Superior temporal gyrus (tissue), 1 donor: ENCODE measurements at regions not wholly inside any gene's neighbourhood (a gene's known extent, or its start where the extent isn't known, plus 50 kb on each side); places are given as distances from the start of the nearest gene placed in this dataset.
"Not testable (repeated sequence)": the region's sequence is repeated elsewhere in the genome, so short reads cannot be mapped to it uniquely, and the experiment has no call there.

Experiments
- DNase-seq: peaks from one replicate; pipeline ENCODE4 v3.0.0-alpha.2; 2016; ENCODE audit errors: extremely low spot score

- DNase-seq = no peak
Measured at GRCh38 chr3:153028381-153028780, 133.6 kb upstream of the RAP2B start.

GRCh38 chr3:153029350-153029749 lies 132.7 kb upstream of the RAP2B start:
- DNase-seq = peak; percentile 59

DNA sequence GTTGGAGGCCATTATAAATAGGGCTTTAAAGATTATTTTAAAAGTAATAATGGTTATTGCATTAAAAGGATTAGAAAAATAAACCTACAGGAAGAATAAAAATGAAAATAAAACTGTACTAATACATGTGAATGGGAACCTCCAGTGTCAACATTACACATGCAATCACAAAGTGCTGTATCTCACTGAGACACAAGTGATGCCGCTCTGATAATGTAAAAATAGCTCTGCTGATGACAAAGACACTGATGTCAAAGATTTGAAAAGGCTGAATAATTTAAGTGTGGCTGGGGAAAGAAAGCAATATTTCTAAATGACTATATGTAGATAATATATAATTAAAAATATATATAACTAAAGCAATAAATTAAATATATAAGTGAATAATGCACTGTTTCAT lies 129.1 kb upstream of the RAP2B start:
- DNase-seq = no peak

DNA sequence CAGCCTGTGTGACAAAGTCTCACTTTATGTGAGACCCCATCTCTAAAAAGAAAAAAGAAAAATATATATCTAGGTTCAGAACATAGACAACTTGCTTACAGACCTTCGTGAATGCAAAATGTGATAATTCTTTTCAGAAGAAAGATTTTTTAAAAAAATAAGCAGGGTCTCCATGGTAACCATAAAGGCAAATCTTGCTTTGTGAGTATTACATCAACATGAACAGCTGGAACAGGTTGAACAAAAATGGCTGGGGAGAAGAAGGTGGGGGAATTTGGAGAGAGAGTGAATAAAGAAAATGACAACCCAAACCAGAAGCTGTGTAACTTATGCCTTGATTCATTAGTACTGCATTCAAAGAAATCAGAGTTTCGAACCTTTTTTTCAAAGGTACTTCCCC lies 125.2 kb upstream of the RAP2B start:
- DNase-seq = no peak

GRCh38 chr3:153038367-153038766 lies 123.7 kb upstream of the RAP2B start:
- no peak for DNase-seq

DNA sequence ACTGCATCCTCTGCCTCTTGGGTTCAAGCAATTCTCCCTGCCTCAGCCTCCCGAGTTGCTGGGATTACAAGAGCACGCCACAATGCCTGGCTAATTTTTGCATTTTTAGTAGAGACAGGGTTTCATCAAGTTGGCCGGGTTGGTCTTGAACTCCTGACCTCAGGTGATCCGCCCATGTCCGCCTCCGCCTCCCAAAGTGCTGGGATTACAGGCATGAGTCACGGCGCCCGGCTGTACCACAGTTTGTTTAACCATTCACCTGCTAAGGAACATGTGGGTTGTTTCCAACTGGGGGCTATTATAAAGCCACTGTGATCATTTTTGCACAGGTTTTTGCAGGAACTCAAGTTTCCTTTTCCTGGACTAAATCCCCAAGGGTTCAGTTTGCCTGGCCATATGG lies 123.2 kb upstream of the RAP2B start:
- no peak for DNase-seq

GRCh38 chr3:153041181-153041580 lies 120.8 kb upstream of the RAP2B start:
- DNase-seq = no peak

DNA sequence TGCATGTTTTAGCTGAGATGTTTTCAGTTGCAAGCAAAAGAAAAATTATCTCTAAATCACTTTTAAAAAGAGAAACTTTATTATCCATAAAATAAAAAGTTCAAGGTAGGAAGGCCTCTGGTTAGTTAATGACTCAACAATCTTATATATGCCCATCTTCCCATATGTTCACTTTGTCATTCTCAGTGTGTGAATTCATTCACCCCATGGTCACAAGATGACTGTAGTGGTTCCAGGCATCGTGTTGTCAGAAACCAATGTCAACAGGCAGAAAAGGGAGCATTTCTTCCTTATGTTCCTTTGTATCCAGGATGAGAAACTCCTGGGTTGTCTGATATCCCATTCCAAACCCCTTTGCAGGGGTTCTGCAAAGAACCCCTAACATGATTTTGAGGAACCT lies 119.9 kb upstream of the RAP2B start:
- no peak for DNase-seq

DNA sequence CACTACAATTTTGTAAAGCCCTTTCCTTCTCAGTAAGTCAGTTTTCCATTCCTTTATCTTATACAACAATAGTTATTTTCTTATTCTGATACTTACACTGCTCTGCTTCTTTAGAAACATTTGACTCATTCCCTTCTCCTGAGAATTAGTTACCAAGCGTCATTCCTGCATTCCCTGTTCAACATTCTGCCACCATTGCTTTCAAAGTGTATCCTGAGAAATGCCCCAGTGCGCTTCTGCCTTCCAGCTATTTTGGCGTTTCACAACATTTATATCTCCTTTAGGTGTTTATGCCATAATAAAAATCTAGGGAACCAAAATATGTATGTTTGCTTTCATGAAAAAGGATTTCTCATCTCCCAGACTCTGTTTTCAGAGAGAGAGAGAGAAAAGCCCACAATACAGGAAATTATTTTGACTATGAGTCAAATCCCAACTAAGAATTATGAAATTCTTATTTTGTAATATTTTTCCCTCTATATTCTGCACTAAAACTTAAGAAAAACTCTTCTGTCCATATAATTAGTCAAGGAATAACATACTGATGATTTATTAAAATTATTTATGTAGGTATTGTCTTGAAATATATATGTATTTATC lies 118.2 kb upstream of the RAP2B start:
- no peak for DNase-seq

DNA sequence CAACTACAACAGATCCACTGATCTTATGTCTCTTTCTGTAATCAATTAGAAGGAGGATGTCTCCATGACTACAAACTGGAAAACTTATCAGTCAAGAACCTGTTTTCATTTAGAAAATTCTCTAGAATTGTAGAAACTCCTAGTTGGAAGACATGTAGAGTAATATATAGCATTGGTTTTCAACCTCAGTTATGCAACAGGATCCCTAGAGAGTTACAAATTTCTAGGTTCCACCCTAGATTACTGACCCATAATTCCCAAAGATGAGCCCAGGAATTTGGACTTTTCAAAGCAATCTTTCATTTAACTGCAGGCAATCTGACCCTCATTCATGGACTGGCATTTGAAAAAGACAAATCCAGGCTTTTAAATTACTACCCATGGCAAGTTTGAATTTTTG lies 116.9 kb upstream of the RAP2B start:
- DNase-seq = no peak

- DNase-seq = no peak
Measured at GRCh38 chr3:153050978-153051377, 111.0 kb upstream of the RAP2B start.

- DNase-seq = no peak
Measured at GRCh38 chr3:153051427-153052095, 110.5 kb upstream of the RAP2B start.

DNA sequence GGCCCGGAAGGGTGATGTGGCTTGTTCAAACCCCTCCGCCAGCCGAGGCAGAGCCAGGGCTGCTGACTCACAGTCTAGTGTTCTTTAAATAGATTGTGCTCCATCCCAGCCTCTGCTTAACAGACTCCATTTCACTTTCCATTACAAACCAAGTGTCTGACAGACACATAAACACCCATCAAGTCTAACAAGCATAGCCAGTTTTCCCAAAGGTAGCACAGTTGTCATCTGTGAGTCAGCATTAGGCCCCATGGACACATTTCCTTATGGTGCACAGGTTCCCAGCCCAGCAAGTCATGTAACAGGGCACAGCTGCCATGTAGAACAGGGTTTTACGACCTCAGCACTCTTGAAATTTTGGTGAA lies 109.9 kb upstream of the RAP2B start:
- DNase-seq = no peak

DNA sequence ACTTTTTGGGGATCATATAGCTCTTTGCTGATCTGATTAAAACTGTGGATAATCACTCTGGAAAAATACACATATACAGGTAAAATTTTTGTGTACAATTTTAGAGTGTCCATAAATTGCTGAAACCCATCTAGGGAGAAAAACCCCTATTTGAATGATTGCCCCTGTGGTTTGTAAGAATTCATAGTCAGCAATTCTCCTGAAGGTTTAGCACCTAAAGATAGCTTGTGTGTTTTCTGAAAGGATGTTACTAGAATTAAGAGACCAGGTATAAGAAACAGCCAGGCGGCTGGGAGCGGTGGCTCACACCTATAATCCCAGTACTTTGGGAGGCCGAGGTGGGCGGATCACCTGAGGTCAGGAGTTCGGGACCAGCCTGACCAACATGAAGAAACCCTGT lies 106.8 kb upstream of the RAP2B start:
- DNase-seq = no peak

- DNase-seq = no peak
Measured at GRCh38 chr3:153055779-153056178, 106.2 kb upstream of the RAP2B start.

GRCh38 chr3:153058031-153058688 lies 103.9 kb upstream of the RAP2B start:
- not testable (repeated sequence) for DNase-seq

DNA sequence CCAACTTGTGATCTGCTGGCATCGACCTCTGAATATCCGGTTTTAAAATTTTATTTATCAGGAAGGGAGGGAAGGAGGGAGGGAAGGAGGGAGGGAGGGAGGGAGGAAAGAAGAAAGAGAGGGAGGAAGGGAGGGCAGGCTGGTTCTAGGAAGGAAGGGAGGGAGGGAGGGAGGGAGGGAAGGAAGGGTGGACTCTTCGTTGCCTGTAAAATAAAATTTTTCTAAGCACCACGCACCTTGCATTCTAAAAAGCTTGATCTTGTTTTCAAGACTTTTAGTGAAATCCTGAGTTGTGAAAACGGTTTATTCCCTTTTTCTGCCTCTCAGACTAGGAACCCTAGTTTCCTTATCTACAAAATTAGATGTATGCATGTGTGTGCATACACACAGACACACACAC lies 101.7 kb upstream of the RAP2B start:
- DNase-seq = no peak

DNA sequence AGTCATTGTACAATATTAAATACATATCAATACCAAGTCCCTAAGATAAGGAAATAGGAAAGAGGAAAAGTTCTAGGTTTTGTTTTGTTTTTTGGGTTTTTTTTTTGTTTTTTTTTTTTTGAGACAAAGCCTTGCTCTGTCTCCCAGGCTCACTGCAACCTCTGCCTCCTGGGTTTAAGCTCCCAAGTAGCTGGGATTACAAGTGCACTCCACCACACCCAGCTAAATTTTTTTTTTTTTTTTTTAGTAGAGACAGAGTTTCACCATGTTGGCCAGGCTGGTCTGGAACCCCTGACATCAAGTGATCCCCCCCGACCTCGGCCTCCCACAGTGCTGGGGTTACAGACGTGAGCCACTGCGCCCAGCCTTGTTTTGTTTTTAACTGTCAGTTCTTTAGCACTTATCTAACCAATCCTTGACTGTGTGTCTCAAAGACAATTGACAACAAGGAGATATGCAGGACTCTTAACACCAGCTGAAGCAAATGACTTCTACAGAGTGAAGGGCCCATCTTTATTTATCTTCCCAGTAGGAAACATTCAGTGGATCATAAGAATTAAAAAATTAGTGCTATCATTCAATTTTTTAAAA lies 100.0 kb upstream of the RAP2B start:
- DNase-seq = no peak

GRCh38 chr3:153063337-153063736 lies 98.7 kb upstream of the RAP2B start:
- DNase-seq = no peak

- DNase-seq = no peak
Measured at GRCh38 chr3:153066983-153067382, 95.0 kb upstream of the RAP2B start.

- no peak for DNase-seq
Measured at GRCh38 chr3:153069598-153070510, 92.2 kb upstream of the RAP2B start.

DNA sequence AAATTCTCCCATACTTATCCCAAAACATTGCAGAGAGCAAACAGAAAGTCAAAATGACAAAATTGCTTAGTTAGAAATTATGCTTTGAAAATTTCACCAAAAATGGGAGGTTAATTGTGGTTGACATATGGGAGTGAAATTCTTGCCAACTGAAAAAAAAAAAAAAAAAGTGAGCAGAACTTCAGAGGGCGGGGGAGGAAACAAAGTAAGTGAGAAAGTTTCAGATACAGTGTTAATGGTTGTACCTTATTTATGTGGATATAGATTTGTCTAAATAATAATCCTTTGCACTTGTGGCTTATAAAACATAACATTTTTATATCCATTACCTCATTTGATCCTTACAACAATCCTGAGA lies 91.5 kb upstream of the RAP2B start:
- DNase-seq = no peak
